Spinal cord (tissue), 9 donors: ENCODE measurements at regions not wholly inside any gene's neighbourhood (a gene's known extent, or its start where the extent isn't known, plus 50 kb on each side); places are given as distances from the start of the nearest gene placed in this dataset.
"Not testable (repeated sequence)": the region's sequence is repeated elsewhere in the genome, so short reads cannot be mapped to it uniquely, and the experiment has no call there.

Experiments used
- DNase-seq, 6 donors: peaks; one replicate each; pipeline versions ENCODE4 v3.0.0 to v3.0.0-alpha.2; 2013 to 2015; ENCODE audit warnings: low spot score in 6 of 6, low read depth in 4 of 6
- H3K27ac ChIP-seq: one replicate; pipeline ENCODE4 v1.5.1; 2013; ENCODE audit warnings: low read depth, low read length, control low read depth
- H3K27me3 ChIP-seq: one replicate; pipeline ENCODE4 v1.6.1; 2013; ENCODE audit warnings: low read length; ENCODE audit not compliant: control insufficient read depth, insufficient read depth
- H3K36me3 ChIP-seq: one replicate; pipeline ENCODE4 v1.6.1; 2013; ENCODE audit warnings: low read length; ENCODE audit not compliant: control insufficient read depth, insufficient read depth
- H3K4me1 ChIP-seq: one replicate; pipeline ENCODE4 v1.6.1; 2013; ENCODE audit warnings: low read length; ENCODE audit not compliant: control insufficient read depth, insufficient read depth
- H3K4me3 ChIP-seq: one replicate; pipeline ENCODE4 v1.5.1; 2013; ENCODE audit warnings: low read depth, low read length, control low read depth
- H3K9me3 ChIP-seq: one replicate; pipeline ENCODE4 v1.6.1; 2013; ENCODE audit warnings: low read length; ENCODE audit not compliant: control insufficient read depth, insufficient read depth
- WGBS: methylation state at CpG from one replicate; pipeline ENCODE4 v1.1.5; 2013; ENCODE audit warnings: missing lambda C conversion rate; ENCODE audit not compliant: insufficient coverage; 5-methylcytosine and 5-hydroxymethylcytosine counted together
- donor health status: healthy.

DNA sequence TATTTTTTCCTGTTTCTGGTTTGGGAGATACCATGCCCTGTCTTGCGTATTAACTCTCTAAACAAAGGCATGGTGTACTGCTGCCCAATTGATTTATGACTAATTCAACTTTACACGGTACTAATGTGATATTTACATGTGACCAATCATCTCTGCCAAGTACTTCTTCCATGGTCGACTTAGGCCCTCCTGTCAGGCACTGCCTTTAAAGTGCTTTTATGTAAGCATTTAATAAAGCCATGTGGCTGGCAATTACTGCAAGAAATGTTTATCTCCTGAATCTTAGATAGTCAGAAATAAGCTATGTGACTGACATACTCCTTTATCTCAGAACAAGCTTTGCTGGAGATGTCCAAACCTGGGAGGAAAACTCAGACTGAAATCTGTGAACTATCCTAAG is 323.4 kb downstream of the BTBD3 start:
- Histone ChIP-seq H3K27ac (no peak overlapping the region), H3K36me3 (no peaks in the 10 kb centered on the region), H3K4me1 (no peaks in the 10 kb centered on the region), H3K27me3 (no peaks in the 10 kb centered on the region), H3K4me3 (no peak overlapping the region), H3K9me3 (no peaks in the 10 kb centered on the region)
- DNase-seq: peak in 1 of 6 donors; percentile 15
- 100% methylated on average over 1 of the region's 3 CpGs for WGBS

GRCh38 chr20:12243327-12243726 is 325.6 kb downstream of the BTBD3 start:
- no peaks in the 10 kb centered on the region for H3K27me3 ChIP-seq
- no peaks in the 10 kb centered on the region for H3K36me3 ChIP-seq
- no peaks in the 10 kb centered on the region for H3K4me1 ChIP-seq
- H3K27ac ChIP-seq: no peak overlapping the region
- H3K9me3 ChIP-seq: no peaks in the 10 kb centered on the region
- no peak overlapping the region for H3K4me3 ChIP-seq
- no peak for DNase-seq
- WGBS: 94% methylated on average over 3 of the region's 5 CpGs

DNA sequence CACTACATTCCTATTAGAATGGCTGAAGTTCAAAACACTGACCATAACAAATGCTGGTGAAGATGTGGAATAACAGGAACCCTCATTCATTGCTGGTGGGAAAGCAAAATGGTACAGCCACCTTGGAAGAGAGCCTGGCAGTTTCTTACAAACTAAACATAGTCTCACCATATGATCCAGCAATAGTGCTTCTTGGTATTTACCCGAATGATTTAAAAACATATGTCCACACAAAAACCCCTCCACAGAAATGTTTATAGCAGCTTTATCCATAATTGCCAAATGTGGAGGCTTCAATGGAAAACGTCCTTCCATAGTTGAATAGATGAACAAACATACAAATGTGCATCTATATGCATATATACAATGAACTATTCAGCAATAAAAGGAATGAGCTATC is 330.8 kb downstream of the BTBD3 start:
- no peaks in the 10 kb centered on the region for H3K27me3 ChIP-seq
- H3K4me3 ChIP-seq: no peak overlapping the region
- no peaks in the 10 kb centered on the region for H3K9me3 ChIP-seq
- WGBS: no CpG with 5 or more reads among the region's 2 CpGs
- H3K4me1 ChIP-seq: no peaks in the 10 kb centered on the region
- H3K27ac ChIP-seq: no peak overlapping the region
- peak in 1 of 6 donors; percentile 65 for DNase-seq
- no peaks in the 10 kb centered on the region for H3K36me3 ChIP-seq

- H3K27me3 ChIP-seq, H3K4me1 ChIP-seq, H3K27ac ChIP-seq, DNase-seq, H3K4me3 ChIP-seq, H3K36me3 ChIP-seq, H3K9me3 ChIP-seq: not testable (repeated sequence)
- no CpG with 5 or more reads among the region's 1 CpG for WGBS
Observed at GRCh38 chr20:12250661-12251060, 333.0 kb downstream of the BTBD3 start.

GRCh38 chr20:12252793-12253192 is 335.1 kb downstream of the BTBD3 start:
- Histone ChIP-seq H3K4me1 (no peaks in the 10 kb centered on the region), H3K36me3 (no peaks in the 10 kb centered on the region), H3K9me3 (no peaks in the 10 kb centered on the region), H3K27me3 (no peaks in the 10 kb centered on the region), H3K27ac (no peak overlapping the region), H3K4me3 (no peak overlapping the region)
- 59% methylated on average over 5 of the region's 7 CpGs for WGBS
- no peak for DNase-seq

DNA sequence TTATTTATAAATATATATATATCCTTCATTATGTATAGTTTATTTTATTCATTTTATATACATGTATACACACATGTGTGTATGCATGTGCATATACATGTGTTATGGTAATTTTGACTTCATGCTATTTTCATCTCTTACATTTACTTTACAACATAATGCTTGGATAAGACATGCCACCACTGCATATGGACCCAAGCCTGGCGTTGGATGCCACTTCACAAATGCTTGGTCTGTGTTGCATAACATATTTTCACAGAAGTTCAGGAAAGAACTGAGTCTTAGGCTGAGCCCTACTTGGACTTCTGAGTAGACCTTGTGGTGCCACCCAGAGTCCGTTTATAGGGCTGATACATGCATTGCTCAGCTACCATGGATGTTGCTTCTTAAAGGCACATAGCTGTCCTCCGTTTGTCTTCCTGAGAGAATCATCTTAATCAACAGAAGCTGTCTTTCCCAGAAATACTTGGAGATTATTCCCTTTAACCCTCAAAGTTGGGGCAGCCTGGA is 337.8 kb downstream of the BTBD3 start:
- peak in 1 of 6 donors; percentile 72 for DNase-seq
- Histone ChIP-seq H3K4me1 (no peaks in the 10 kb centered on the region), H3K27ac (no peak overlapping the region), H3K36me3 (no peaks in the 10 kb centered on the region), H3K27me3 (no peaks in the 10 kb centered on the region), H3K9me3 (no peaks in the 10 kb centered on the region), H3K4me3 (no peak overlapping the region)
- 86% methylated on average over 2 of the region's 3 CpGs for WGBS

DNA sequence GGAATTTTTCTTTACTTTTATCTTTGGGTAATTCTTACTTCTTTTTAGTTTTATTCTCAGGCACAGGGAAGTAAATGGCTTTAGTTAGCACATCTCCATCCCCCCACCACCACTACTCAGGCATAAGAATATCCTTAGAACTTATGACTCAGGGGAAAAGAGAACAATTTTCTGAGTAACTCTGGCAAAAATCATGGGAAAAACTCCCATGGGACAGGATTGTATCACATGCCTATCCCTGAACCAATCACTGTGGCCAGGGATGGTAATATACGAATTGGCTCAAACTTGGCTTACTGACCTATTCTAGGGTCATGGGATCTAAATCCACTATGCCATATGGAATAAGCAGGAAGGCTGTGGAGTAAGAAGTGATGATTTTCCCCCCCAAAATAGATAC is 339.1 kb downstream of the BTBD3 start:
- Histone ChIP-seq H3K36me3 (no peaks in the 10 kb centered on the region), H3K9me3 (no peaks in the 10 kb centered on the region), H3K4me3 (no peak overlapping the region), H3K27me3 (no peaks in the 10 kb centered on the region), H3K4me1 (no peaks in the 10 kb centered on the region), H3K27ac (no peak overlapping the region)
- no CpG with 5 or more reads among the region's 1 CpG for WGBS
- DNase-seq: no peak

GRCh38 chr20:12262747-12263146 is 345.1 kb downstream of the BTBD3 start:
- H3K27ac ChIP-seq: no peak overlapping the region
- no peak overlapping the region for H3K4me3 ChIP-seq
- H3K4me1 ChIP-seq: no peaks in the 10 kb centered on the region
- 91% methylated on average over 5 of the region's 10 CpGs for WGBS
- no peaks in the 10 kb centered on the region for H3K27me3 ChIP-seq
- no peaks in the 10 kb centered on the region for H3K36me3 ChIP-seq
- H3K9me3 ChIP-seq: no peaks in the 10 kb centered on the region
- no peak for DNase-seq

GRCh38 chr20:12264711-12265110 is 347.0 kb downstream of the BTBD3 start:
- peak in 1 of 6 donors; percentile 43 for DNase-seq
- Histone ChIP-seq H3K4me1 (no peaks in the 10 kb centered on the region), H3K9me3 (no peaks in the 10 kb centered on the region), H3K27me3 (no peaks in the 10 kb centered on the region), H3K4me3 (no peak overlapping the region), H3K36me3 (no peaks in the 10 kb centered on the region), H3K27ac (no peak overlapping the region)
- no CpG with 5 or more reads among the region's 7 CpGs for WGBS

- Histone ChIP-seq H3K4me3 (no peak overlapping the region), H3K4me1 (no peaks in the 10 kb centered on the region), H3K27ac (no peak overlapping the region), H3K9me3 (no peaks in the 10 kb centered on the region), H3K36me3 (no peaks in the 10 kb centered on the region), H3K27me3 (no peaks in the 10 kb centered on the region)
- WGBS: 97% methylated on average over 8 of the region's 8 CpGs
- DNase-seq: no peak
Observed at GRCh38 chr20:12265662-12266061, 348.0 kb downstream of the BTBD3 start.
